NCI-H2196 treated with DMSO at 0.1 percent for 48 hours (cell line): ENCODE measurements at regions not wholly inside any gene's neighbourhood (a gene's known extent, or its start where the extent isn't known, plus 50 kb on each side); places are given as distances from the start of the nearest gene placed in this dataset.
"Not testable (repeated sequence)": the region's sequence is repeated elsewhere in the genome, so short reads cannot be mapped to it uniquely, and the experiment has no call there.

Experiments used
- DNase-seq: peaks from one replicate; lab custom pipeline; 2025; ENCODE audit not compliant: unreplicated experiment; lab: John Stamatoyannopoulos, UW

DNA sequence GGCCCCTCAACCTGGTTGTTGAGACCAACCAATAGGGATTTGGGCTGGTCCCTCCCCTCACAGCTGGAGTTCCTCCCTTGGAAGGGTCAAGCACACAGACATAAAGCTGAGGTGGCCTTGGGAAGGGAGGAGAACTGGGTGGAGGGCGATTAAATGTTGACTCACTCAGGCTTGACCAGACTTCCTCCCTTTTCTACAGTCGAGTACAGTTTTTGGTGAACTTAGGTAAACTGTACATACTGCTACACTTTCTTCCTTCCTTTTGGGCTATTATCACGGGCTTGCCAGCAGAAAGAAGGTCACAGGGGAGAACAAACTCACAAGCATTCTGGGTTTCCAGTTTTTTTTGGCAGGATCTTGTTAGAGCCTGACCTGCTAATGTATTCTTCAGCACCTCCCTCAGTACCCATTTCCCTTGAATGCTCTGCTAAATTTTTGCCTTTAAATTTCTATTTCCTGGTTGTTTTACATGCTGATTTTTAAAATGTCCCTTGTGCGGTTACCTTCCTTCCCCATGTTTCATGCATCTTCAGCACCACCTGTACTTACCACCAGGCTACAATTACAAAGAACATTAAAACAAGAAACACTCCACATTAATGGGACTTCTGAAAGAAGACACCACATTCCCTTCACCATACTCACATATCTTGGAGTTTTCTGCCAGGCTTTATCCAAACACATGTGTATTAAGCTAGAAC lies 135.2 kb upstream of the RASGEF1B start:
- no peak for DNase-seq

GRCh38 chr4:81606166-81606565 lies 134.5 kb upstream of the RASGEF1B start:
- DNase-seq: no peak

GRCh38 chr4:81605271-81605670 lies 133.6 kb upstream of the RASGEF1B start:
- no peak for DNase-seq

DNA sequence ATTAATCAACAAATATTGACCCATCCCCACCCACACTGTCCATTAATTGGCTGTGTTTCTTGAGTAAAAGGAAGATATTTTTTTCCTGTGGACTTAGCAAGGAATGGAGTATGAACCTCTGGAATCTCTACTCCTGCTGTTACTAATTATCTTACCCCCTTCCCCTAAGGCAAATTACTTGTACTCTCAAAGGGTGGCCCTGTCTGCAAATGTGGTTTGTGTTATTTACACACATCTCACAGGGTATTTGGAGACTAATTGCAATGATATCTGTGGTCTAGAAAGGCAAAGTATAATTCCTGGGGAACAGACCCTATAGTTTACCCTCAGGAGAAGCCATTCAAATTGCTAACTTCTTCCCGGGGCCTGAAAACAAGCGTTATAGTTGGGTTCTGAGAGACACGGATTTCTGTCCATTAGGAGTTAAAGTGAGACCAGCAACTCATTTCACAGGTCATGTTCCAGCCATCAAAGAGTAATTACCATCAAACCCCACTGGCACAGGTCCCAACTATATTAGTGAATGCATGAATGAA lies 133.0 kb upstream of the RASGEF1B start:
- DNase-seq: no peak

- DNase-seq: no peak
Measured at GRCh38 chr4:81602854-81603253, 131.1 kb upstream of the RASGEF1B start.

GRCh38 chr4:81601358-81601694 lies 129.6 kb upstream of the RASGEF1B start:
- DNase-seq: no peak

DNA sequence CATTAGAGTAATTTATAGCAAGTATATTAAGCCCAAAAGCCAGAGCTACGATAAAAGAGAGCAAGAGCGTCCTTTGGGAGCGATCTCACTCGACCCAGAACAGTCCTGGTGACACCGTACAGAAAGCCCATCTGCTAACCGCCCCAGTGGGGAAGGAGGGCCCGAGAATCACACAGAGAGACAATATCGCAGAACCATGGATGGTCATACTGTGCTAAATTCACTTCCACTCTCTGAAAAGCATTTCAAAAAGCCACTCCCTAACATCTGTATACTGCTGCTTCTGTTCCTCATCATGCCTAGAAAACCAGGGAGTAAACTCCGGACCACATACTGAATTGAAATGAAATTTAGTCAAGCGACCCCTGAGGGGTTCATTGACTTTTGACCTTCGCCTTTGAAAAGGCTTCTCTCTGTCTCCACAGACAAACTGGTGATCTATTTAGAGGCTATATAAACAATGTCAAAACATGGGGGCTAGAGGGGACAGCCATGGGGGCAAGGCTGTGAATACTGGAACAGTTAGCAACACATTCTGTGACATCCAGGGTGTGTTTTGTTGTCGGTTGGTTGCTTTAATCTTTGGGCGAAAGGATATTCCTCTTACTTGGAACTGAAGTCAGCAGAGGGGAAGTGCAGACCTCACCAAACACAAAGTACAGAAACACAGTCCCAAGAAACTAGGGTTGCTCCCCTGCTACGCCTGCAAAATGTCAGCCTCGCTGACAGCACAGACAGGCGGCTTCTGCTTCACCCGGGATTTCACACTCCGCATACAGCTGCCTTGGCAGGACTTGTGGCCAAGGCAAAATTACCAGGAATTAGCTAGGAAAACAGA lies 129.0 kb upstream of the RASGEF1B start:
- DNase-seq: no peak

GRCh38 chr4:81599742-81600380 lies 128.2 kb upstream of the RASGEF1B start:
- no peak for DNase-seq

GRCh38 chr4:81595798-81596610 lies 124.3 kb upstream of the RASGEF1B start:
- DNase-seq: no peak

- no peak for DNase-seq
Measured at GRCh38 chr4:81595287-81595686, 123.6 kb upstream of the RASGEF1B start.

GRCh38 chr4:81594490-81595159 lies 122.9 kb upstream of the RASGEF1B start:
- DNase-seq: no peak

- DNase-seq: no peak
Measured at GRCh38 chr4:81592701-81593100, 121.0 kb upstream of the RASGEF1B start.

GRCh38 chr4:81590596-81590995 lies 118.9 kb upstream of the RASGEF1B start:
- DNase-seq: no peak

DNA sequence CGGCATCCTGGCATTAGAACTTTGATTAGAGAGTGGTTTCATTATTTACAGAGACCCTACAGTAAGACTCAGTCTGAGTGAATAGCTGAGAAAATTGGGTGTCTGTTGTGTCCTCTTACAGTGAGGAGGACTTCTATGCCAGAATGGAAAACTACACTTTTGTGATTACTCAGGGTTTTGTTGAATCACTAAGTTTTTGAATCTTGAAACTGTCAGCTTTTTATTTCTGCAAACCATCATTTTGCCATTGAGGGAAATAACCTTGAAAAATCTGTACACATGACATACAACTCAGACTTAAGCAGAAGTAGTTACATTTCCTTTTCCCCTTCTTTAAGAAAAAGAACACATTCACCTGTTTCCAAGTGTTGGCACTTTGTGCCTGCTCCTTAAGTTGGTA lies 117.6 kb upstream of the RASGEF1B start:
- no peak for DNase-seq

DNA sequence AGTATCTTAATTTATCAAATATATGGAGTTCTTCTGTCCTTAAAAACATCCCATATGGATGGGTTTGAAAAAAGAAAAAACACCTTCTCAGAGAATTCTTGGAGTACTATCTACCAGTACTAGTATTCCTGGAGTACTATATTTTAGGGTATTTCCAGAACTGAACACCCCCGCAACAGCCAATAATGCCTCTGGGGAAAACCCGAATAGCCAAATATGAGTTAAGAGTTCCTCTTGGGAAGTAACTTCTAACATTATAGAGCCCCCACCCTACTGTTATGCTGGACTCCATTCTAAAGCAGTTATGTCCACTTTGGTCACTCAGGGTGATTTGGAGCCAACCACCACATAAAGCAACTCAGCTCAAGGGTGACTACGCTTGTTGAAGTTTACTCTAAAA lies 115.0 kb upstream of the RASGEF1B start:
- DNase-seq: no peak

GRCh38 chr4:81580994-81581374 lies 109.3 kb upstream of the RASGEF1B start:
- DNase-seq: not testable (repeated sequence)

GRCh38 chr4:81580346-81580993 lies 108.8 kb upstream of the RASGEF1B start:
- DNase-seq: no peak

DNA sequence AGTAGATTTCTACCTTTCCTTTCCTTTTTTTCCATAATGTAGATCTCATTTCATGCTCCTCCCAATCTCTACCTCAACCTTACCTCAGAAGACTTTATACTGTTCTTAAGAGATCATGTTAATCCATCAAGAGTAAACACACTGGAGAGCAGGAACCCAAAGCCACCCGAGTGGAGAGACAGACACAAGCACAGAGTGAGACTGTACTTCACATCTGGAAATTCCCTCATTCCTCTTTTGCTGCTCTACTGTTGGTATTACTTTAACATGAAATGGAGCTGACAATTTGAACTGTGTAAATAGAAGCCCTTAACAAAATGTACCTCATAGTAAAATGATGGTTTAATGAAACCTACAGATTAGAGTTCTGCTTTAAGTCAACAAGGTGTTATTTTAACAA lies 105.7 kb upstream of the RASGEF1B start:
- DNase-seq: no peak

DNA sequence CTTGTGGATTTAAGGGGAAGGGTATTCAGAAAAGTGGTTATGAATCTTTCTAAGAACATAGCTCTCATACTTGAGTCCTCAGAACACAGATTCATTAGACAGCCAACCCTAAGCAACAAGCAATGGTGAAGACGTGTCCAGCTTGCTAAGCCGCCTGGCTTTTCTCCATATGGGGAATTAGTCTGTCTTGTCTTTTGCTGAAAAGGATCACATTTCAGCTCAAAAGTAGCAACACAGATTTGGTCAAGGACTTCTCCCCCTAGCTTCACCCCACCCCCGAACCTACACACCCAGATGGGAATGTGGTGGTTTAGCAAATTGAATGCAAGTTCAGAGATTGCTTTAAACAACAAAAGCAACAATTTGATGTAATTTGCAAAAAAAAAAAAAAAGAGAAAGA lies 103.3 kb upstream of the RASGEF1B start:
- DNase-seq: no peak

DNA sequence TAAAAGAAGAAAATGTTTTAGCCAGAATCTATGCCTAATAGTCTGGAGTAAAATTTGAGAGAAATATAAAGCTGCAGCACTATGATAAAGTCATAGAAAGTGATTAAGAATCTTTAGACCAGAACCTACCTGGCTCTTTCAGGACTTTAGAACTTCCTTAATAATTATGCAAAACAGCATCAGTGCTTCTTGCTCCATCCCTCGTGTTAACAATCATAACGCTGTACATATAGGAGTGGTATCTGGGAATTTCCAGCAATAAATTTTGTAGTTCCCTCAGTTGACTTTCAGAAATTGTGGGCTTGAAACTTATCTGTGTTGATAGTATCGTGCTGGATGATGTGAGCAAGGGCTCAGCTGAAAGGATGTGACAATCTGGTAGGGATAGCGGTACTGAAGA lies 102.1 kb upstream of the RASGEF1B start:
- no peak for DNase-seq
